Body of pancreas (tissue), 4 donors: ENCODE measurements at regions not wholly inside any gene's neighbourhood (a gene's known extent, or its start where the extent isn't known, plus 50 kb on each side); places are given as distances from the start of the nearest gene placed in this dataset.

Experiments used
- POLR2A ChIP-seq, 3 donors: fragments of 450-650 bp; IDR thresholded peaks; one replicate each; pipeline ENCODE4 v1.6.1; 2016; ENCODE audit warnings: antibody characterized with exemption in 3 of 3, mild to moderate bottlenecking in 2 of 3
- TF ChIP-seq, protein P1 (sequence below), 7 experiments: fragments of 450-650 bp in 4 of 7; fragments of 200-600 bp in 3 of 7; sonication (generic) in 3 of 7; IDR thresholded peaks; one replicate each; pipeline ENCODE4 v1.5.1; 2016 to 2019; ENCODE audit warnings: antibody characterized with exemption in 7 of 7

DNA sequence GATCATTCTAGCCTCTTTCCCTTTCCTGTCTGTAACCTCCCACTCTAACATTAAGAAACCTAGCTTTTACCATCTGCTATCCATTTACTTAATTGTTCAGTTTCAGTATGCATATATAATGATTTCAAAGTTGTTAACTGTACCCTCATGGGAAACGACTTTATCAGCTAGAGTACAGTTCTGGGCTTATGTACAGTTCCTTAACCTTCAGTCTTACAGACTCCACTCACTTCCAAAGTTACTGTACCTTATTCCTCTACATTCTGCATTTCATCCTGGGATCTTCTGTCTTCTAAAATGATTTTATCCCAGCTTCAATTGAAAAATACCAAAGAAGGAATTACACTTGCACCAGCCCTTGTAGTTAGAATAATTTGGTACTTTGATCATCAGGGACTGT, 108.7 kb upstream of the KCNE2 start:
- TF ChIP-seq, protein P1, sequence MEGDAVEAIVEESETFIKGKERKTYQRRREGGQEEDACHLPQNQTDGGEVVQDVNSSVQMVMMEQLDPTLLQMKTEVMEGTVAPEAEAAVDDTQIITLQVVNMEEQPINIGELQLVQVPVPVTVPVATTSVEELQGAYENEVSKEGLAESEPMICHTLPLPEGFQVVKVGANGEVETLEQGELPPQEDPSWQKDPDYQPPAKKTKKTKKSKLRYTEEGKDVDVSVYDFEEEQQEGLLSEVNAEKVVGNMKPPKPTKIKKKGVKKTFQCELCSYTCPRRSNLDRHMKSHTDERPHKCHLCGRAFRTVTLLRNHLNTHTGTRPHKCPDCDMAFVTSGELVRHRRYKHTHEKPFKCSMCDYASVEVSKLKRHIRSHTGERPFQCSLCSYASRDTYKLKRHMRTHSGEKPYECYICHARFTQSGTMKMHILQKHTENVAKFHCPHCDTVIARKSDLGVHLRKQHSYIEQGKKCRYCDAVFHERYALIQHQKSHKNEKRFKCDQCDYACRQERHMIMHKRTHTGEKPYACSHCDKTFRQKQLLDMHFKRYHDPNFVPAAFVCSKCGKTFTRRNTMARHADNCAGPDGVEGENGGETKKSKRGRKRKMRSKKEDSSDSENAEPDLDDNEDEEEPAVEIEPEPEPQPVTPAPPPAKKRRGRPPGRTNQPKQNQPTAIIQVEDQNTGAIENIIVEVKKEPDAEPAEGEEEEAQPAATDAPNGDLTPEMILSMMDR (IDR thresholded peaks at IDR 0.05) = no peak
- no peak for TF ChIP-seq POLR2A (IDR thresholded peaks at IDR 0.05)
